Activated T-helper 2 cell treated with anti-CD3 and anti-CD28 coated beads, Interferon-gamma antibody, Interleukin-2, Interleukin-4, amounts not matched to agents 10 μg/mL and 5 μg/mL and 100 μg/mL, durations not matched to agents 14 hours and 24 hours and 36 hours (primary cell): ENCODE measurements at regions not wholly inside any gene's neighbourhood (a gene's known extent, or its start where the extent isn't known, plus 50 kb on each side); places are given as distances from the start of the nearest gene placed in this dataset.

Experiments
- DNase-seq: peaks from one replicate; pipeline ENCODE4 v3.0.0; 2021; ENCODE audit warnings: low spot score
- H3K27ac Mint-ChIP-seq: one replicate; pipeline ENCODE4 v1.8.0; 2021; ENCODE audit warnings: mixed read lengths
- H3K27me3 Mint-ChIP-seq: one replicate; pipeline ENCODE4 v1.8.0; 2021; ENCODE audit warnings: low read depth, mixed read lengths
- H3K36me3 Mint-ChIP-seq: one replicate; pipeline ENCODE4 v1.8.0; 2021; ENCODE audit warnings: low read depth, mixed read lengths
- H3K4me1 Mint-ChIP-seq: one replicate; pipeline ENCODE4 v1.8.0; 2021; ENCODE audit warnings: low read depth, mixed read lengths
- H3K4me3 Mint-ChIP-seq: one replicate; pipeline ENCODE4 v1.8.0; 2021; ENCODE audit warnings: low read depth, mild to moderate bottlenecking, moderate library complexity, mixed read lengths
- H3K9me3 Mint-ChIP-seq: one replicate; pipeline ENCODE4 v1.8.0; 2021; ENCODE audit warnings: mixed read lengths
- intact Hi-C: fragments of 100-400 bp; cut with micrococcal nuclease; formaldehyde crosslinking; loops from one replicate; pipeline ENCODE4 v1.15.1; 2023

DNA sequence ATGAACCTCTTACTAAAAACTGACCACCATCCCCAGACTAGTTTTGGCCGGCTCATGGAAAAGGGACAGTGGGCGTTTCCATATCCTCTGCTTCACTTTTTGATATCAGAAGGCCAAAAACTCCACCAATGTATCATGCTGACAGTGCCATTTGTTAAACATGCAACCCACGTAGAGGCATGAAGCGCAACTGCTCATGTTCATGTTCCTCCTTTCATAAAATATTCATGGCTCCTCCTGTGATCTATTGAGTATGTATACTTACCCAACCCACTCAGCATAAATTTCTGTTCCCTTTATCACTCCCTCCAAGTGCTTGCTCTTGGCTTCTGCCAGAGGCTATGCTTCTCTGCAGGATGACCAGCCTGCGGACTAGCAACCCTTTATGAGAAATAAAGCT is 58.7 kb upstream of the TGFBR2 start:
- Mint-ChIP-seq H3K27me3 (no peaks in the 10 kb centered on the region), H3K36me3 (no peaks in the 10 kb centered on the region), H3K4me1 (peaks cover 7% of the 10 kb centered on the region), H3K9me3 (no peaks in the 10 kb centered on the region), H3K27ac (no peak overlapping the region), H3K4me3 (no peak overlapping the region)
- no peak for DNase-seq
- intact Hi-C loops = loop anchor here (5.0 kb wide), 1 partner anchor 50 kb away; no protein-coding TSS in a partner anchor

DNA sequence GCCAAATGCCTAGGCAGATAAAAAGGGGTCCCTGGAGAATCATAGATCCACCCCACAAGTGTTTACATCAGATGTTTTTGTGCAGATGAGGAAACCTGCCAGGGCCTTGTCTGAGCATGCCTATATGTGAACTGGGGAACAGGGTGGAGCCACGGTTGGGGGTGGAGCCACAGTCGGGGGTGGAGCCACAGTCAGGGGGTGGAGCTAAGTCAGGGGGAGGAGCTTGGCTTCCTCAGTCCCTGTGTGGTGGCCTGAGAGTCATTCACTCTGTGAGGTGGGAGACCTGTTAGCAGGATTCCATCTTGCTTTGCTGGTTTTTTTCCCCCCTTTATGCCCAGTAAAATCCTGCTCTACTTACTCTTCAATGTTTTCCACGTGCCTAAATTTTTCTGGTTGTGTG is 57.8 kb upstream of the TGFBR2 start:
- Mint-ChIP-seq H3K4me1 (peaks cover 7% of the 10 kb centered on the region), H3K36me3 (no peaks in the 10 kb centered on the region), H3K4me3 (no peak overlapping the region), H3K27me3 (no peaks in the 10 kb centered on the region), H3K9me3 (no peaks in the 10 kb centered on the region), H3K27ac (no peak overlapping the region)
- intact Hi-C loops = loop anchor here (5.0 kb wide), 1 partner anchor 49 kb away; no protein-coding TSS in a partner anchor
- DNase-seq = no peak

- Mint-ChIP-seq H3K4me1 (peaks cover 9% of the 10 kb centered on the region), H3K4me3 (no peak overlapping the region), H3K27ac (no peak overlapping the region), H3K9me3 (peaks cover 3% of the 10 kb centered on the region), H3K36me3 (no peaks in the 10 kb centered on the region), H3K27me3 (no peaks in the 10 kb centered on the region)
- no peak for DNase-seq
- intact Hi-C loops = loop anchor here (5.0 kb wide), 1 partner anchor 48 kb away; no protein-coding TSS in a partner anchor
These were observed 56.8 kb upstream of the TGFBR2 start for GRCh38 chr3:30549600-30549999.

GRCh38 chr3:30550246-30550645 is 56.2 kb upstream of the TGFBR2 start:
- Mint-ChIP-seq H3K4me3 (no peak overlapping the region), H3K4me1 (peaks cover 7% of the 10 kb centered on the region)
- intact Hi-C loops = no loop called here

DNA sequence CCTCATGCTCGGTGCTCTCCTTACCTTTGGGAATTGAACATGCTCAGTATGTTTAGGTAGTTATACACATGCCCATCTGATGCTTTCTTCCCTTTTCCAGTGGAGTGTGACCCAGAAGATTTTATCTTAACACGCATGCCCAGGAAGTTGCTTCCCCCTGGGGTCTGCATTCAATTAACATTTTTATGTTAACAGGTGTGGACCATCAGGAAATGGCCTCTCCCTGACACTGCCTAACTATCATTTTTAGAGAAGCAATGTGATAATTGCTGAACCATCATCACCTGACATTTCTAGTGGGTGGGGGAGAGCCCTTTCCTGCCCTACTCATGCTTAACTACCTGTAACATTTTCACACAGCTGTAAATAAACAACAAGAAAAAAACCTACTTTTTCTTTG is 55.1 kb upstream of the TGFBR2 start:
- H3K4me1 Mint-ChIP-seq = peaks cover 2% of the 10 kb centered on the region
- intact Hi-C loops = no loop called here
- no peaks in the 10 kb centered on the region for H3K27me3 Mint-ChIP-seq
- H3K36me3 Mint-ChIP-seq = no peaks in the 10 kb centered on the region
- H3K9me3 Mint-ChIP-seq = peaks cover 3% of the 10 kb centered on the region
- no peak overlapping the region for H3K4me3 Mint-ChIP-seq
- DNase-seq = no peak
- H3K27ac Mint-ChIP-seq = no peak overlapping the region

More at GRCh38 chr3:30550246-30550645, 56.2 kb upstream of the TGFBR2 start:
- H3K27ac Mint-ChIP-seq = no peak overlapping the region
- no peak for DNase-seq
- peaks cover 3% of the 10 kb centered on the region for H3K9me3 Mint-ChIP-seq
- no peaks in the 10 kb centered on the region for H3K27me3 Mint-ChIP-seq
- H3K36me3 Mint-ChIP-seq = no peaks in the 10 kb centered on the region

GRCh38 chr3:30551927-30552326 is 54.5 kb upstream of the TGFBR2 start:
- Mint-ChIP-seq H3K9me3 (peaks cover 3% of the 10 kb centered on the region), H3K4me1 (peaks cover 2% of the 10 kb centered on the region), H3K27ac (no peak overlapping the region), H3K36me3 (no peaks in the 10 kb centered on the region), H3K27me3 (no peaks in the 10 kb centered on the region), H3K4me3 (no peak overlapping the region)
- intact Hi-C loops = no loop called here
- DNase-seq = no peak

GRCh38 chr3:30553641-30554316 is 52.6 kb upstream of the TGFBR2 start:
- Mint-ChIP-seq H3K27ac (no peak overlapping the region), H3K36me3 (no peaks in the 10 kb centered on the region), H3K4me1 (peaks cover 2% of the 10 kb centered on the region), H3K4me3 (no peak overlapping the region), H3K9me3 (peaks cover 3% of the 10 kb centered on the region), H3K27me3 (no peaks in the 10 kb centered on the region)
- intact Hi-C loops = no loop called here
- no peak for DNase-seq

DNA sequence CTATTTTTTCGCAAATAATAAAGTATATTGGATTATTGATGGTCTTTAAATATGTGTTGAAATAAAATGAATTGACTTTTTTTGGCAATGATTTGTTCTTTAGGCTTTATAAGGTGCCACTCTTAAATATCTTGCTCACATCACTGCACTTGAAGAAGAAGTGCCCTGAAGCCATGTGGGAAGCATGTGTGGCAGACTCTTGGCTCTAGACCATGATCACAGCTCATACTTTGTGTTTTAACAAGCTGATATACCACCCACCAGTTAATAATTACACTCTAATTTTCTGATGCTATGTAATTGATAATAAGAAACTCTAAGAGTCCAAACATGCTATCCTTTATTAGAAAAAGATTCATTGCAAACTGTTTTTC is 52.1 kb upstream of the TGFBR2 start:
- peaks cover 3% of the 10 kb centered on the region for H3K9me3 Mint-ChIP-seq
- no peak overlapping the region for H3K4me3 Mint-ChIP-seq
- H3K36me3 Mint-ChIP-seq = no peaks in the 10 kb centered on the region
- H3K27ac Mint-ChIP-seq = no peak overlapping the region
- intact Hi-C loops = no loop called here
- no peak for DNase-seq
- H3K27me3 Mint-ChIP-seq = no peaks in the 10 kb centered on the region
- peaks cover 2% of the 10 kb centered on the region for H3K4me1 Mint-ChIP-seq

DNA sequence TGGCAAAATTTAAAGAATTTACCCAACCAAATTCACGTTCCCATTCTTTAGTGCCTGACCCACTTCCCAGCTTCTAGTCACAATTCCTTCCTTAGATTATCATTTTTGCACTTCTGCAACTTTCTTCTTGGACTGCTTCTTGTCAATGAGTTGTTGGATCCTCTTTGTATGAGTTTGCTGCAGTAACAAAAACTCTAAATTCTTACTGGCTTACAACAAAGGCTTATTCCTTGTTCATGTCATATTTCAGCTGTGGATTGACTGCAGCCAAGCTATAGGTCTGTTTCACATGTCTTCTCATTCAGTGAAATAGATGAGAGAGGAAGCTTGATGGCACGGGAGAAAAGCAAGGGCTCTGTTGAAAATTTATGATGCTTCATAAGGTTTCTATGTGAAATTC is 50.4 kb upstream of the TGFBR2 start:
- peaks cover 2% of the 10 kb centered on the region for H3K4me1 Mint-ChIP-seq

More for the DNA sequence above, 50.4 kb upstream of the TGFBR2 start:
- Mint-ChIP-seq H3K27ac (no peak overlapping the region), H3K4me3 (no peak overlapping the region), H3K27me3 (no peaks in the 10 kb centered on the region), H3K36me3 (no peaks in the 10 kb centered on the region), H3K9me3 (peaks cover 3% of the 10 kb centered on the region)
- intact Hi-C loops = no loop called here
- no peak for DNase-seq
